ENCODE measurements at regions not wholly inside any gene's neighbourhood (a gene's known extent, or its start where the extent isn't known, plus 50 kb on each side); places are given as distances from the start of the nearest gene placed in this dataset.
A peak's percentile ranks its signal among the peaks of the same experiment; 100 is the strongest.
"Not testable (repeated sequence)": the region's sequence is repeated elsewhere in the genome, so short reads cannot be mapped to it uniquely, and the experiment has no call there.

- DNase-seq (ENCODE audit: low spot score): no peak
These were observed 135.4 kb downstream of the PPP1R3A start for GRCh38 chr7:113783403-113783802.

GRCh38 chr7:113775804-113776203 is 143.0 kb downstream of the PPP1R3A start:
- DNase-seq (ENCODE audit: low spot score): no peak

- DNase-seq (ENCODE audit: low spot score): no peak
These were observed 143.4 kb downstream of the PPP1R3A start for GRCh38 chr7:113775401-113775800.

- peak; percentile 46 for DNase-seq (ENCODE audit: low spot score)
These were observed 144.5 kb downstream of the PPP1R3A start for GRCh38 chr7:113774182-113774807.

- no peak for DNase-seq (ENCODE audit: low spot score)
These were observed 148.6 kb downstream of the PPP1R3A start for GRCh38 chr7:113770146-113770738.

GRCh38 chr7:113768387-113768786 is 150.4 kb downstream of the PPP1R3A start:
- DNase-seq (ENCODE audit: low spot score): no peak

- no peak for DNase-seq (ENCODE audit: low spot score)
These were observed 154.3 kb downstream of the PPP1R3A start for GRCh38 chr7:113764401-113765035.

- DNase-seq (ENCODE audit: low spot score): no peak
These were observed 155.6 kb downstream of the PPP1R3A start for GRCh38 chr7:113763226-113763625.

- DNase-seq (ENCODE audit: low spot score): no peak
These were observed 162.6 kb downstream of the PPP1R3A start for GRCh38 chr7:113756250-113756649.

GRCh38 chr7:113752689-113753088 is 166.1 kb downstream of the PPP1R3A start:
- DNase-seq (ENCODE audit: low spot score): no peak

GRCh38 chr7:113752289-113752688 is 166.5 kb downstream of the PPP1R3A start:
- DNase-seq (ENCODE audit: low spot score): no peak

GRCh38 chr7:113751547-113751946 is 167.3 kb downstream of the PPP1R3A start:
- DNase-seq (ENCODE audit: low spot score): no peak

- not testable (repeated sequence) for DNase-seq (ENCODE audit: low spot score)
These were observed 170.4 kb downstream of the PPP1R3A start for GRCh38 chr7:113748385-113748784.

GRCh38 chr7:113742946-113743431 is 175.8 kb downstream of the PPP1R3A start:
- not testable (repeated sequence) for DNase-seq (ENCODE audit: low spot score)

- no peak for DNase-seq (ENCODE audit: low spot score)
These were observed 176.4 kb downstream of the PPP1R3A start for GRCh38 chr7:113742377-113742776.

GRCh38 chr7:113731571-113731970 is 187.2 kb downstream of the PPP1R3A start:
- no peak for DNase-seq (ENCODE audit: low spot score)

GRCh38 chr7:113730309-113730955 is 188.4 kb downstream of the PPP1R3A start:
- DNase-seq (ENCODE audit: low spot score): peak; percentile 50

- DNase-seq (ENCODE audit: low spot score): no peak
These were observed 191.3 kb downstream of the PPP1R3A start for GRCh38 chr7:113727486-113727885.

GRCh38 chr7:113722006-113722405 is 196.8 kb downstream of the PPP1R3A start:
- no peak for DNase-seq (ENCODE audit: low spot score)

GRCh38 chr7:113717739-113718138 is 201.1 kb downstream of the PPP1R3A start:
- DNase-seq (ENCODE audit: low spot score): no peak

GRCh38 chr7:113715981-113716856 is 202.6 kb downstream of the PPP1R3A start:
- DNase-seq (ENCODE audit: low spot score): no peak

- no peak for DNase-seq (ENCODE audit: low spot score)
These were observed 203.5 kb downstream of the PPP1R3A start for GRCh38 chr7:113715262-113715661.

All from kidney capillary endothelial cell (primary cell).